ENCODE measurements at regions not wholly inside any gene's neighbourhood (a gene's known extent, or its start where the extent isn't known, plus 50 kb on each side); places are given as distances from the start of the nearest gene placed in this dataset.

DNA sequence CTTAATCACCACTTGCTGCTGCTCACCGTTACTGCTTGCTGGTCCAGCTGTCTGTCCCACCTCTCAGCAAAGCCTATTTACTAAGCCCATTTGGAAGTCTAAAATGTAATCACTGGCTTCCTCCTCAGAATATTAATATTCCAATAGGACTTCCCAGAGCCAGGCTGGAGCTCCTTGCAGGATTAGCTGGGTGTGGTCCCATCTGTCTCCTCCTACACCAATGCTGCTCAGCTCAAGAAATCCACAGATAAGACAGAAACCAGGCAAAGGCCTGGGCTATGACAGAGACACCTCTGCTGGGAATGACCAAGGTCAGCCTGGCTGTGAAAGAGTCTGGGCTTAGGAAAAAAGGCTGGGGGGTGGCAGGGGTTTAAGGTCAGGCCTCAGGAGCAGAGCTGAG, 317.8 kb downstream of the BUD13 start:
- TF ChIP-seq, protein P1, sequence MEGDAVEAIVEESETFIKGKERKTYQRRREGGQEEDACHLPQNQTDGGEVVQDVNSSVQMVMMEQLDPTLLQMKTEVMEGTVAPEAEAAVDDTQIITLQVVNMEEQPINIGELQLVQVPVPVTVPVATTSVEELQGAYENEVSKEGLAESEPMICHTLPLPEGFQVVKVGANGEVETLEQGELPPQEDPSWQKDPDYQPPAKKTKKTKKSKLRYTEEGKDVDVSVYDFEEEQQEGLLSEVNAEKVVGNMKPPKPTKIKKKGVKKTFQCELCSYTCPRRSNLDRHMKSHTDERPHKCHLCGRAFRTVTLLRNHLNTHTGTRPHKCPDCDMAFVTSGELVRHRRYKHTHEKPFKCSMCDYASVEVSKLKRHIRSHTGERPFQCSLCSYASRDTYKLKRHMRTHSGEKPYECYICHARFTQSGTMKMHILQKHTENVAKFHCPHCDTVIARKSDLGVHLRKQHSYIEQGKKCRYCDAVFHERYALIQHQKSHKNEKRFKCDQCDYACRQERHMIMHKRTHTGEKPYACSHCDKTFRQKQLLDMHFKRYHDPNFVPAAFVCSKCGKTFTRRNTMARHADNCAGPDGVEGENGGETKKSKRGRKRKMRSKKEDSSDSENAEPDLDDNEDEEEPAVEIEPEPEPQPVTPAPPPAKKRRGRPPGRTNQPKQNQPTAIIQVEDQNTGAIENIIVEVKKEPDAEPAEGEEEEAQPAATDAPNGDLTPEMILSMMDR (IDR thresholded peaks at IDR 0.05) = no peak
- TF ChIP-seq POLR2AphosphoS5 (IDR thresholded peaks at IDR 0.05) = no peak
- TF ChIP-seq POLR2A (IDR thresholded peaks at IDR 0.05) = no peak
- no peak for TF ChIP-seq EP300 (IDR thresholded peaks at IDR 0.05)

All from suprapubic skin (tissue), 4 donors.